ENCODE measurements at regions not wholly inside any gene's neighbourhood (a gene's known extent, or its start where the extent isn't known, plus 50 kb on each side); places are given as distances from the start of the nearest gene placed in this dataset.
"Not testable (repeated sequence)": the region's sequence is repeated elsewhere in the genome, so short reads cannot be mapped to it uniquely, and the experiment has no call there.

DNA sequence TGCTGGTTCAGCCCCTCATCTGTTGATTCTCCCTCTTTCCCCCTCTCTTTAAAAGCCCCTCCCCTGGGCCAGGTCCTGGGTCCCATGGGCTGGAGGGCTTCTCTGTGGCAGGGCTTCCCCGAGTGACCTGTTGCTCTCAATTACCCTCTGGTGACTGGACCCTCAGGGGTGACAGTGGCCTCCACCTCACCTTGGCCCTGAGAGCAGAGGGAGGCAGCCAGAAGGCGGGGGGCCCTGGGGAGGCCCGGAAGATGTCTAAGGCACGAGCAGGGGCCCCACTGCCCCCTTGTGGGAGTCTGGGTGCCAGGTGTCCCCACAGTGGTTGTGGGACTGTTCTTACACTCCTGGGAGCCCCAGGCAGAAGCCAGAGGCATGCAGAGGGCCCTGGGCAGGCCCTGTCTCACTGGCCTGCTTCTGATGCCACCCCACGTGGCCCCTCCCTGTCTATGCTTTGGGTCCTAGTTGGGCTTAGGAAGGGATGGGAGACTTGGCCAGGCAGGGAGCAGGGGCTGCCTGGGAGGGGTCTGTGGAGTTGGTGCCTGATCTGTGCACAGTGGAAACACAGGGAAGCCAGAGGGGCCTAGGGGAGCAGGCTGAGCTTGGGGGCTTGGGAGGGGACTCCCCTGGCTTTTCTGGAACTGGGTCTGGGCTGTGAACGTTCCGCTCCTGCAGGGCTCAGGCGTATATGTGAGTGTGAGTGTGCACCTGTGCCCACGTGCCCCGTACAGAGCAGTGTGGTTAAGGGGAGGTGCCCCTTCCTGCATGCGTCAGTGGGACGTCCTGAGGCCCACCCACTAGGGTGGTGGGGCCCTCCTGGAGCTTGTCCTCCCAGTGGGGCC, 179.7 kb downstream of the TMEM121 start:
- 9 to 29% methylated on average over 7 of the region's 12 CpGs for WGBS, 2 experiments (ENCODE audit: low coverage in 1 of 2, low lambda C conversion rate in 2 of 2, missing lambda C conversion rate in 2 of 2)
- H3F3A ChIP-seq (ENCODE audit: insufficient read depth); H3K27me3 ChIP-seq (replicated peaks; ENCODE audit: insufficient read depth); H3K9ac ChIP-seq; H3K9me3 ChIP-seq (ENCODE audit: low read depth); H3K27ac ChIP-seq; H3K4me1 ChIP-seq (ENCODE audit: insufficient read depth); H4K20me1 ChIP-seq (ENCODE audit: insufficient read depth); H3K4me3 ChIP-seq; H3K36me3 ChIP-seq (ENCODE audit: low read depth); in situ Hi-C loops (cut with MboI); H3K4me2 ChIP-seq (ENCODE audit: unreplicated experiment); H2AFZ ChIP-seq; H3K9me2 ChIP-seq (ENCODE audit: insufficient read depth); H3K79me2 ChIP-seq (ENCODE audit: insufficient read depth); DNase-seq: not testable (repeated sequence)

DNA sequence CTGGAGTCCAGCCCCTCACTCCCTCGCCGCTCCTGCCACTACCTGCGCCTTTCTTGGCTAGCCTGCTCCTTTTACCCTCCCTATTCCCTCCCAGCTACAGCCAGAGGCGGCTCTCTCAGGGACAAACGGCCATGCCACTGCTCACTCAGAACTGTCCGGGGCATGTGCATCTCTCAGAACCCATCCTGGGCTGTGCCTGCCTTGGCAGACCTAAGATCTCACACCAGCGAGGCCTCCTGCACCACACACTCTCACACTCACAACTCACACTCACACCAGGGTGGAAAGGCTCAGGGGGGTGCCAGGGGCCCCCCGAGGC, 180.3 kb downstream of the TMEM121 start:
- H3K4me3 ChIP-seq; H3K9me3 ChIP-seq (ENCODE audit: low read depth); H3K9ac ChIP-seq; H3K27ac ChIP-seq; H3K36me3 ChIP-seq (ENCODE audit: low read depth); H3K79me2 ChIP-seq (ENCODE audit: insufficient read depth); H3K4me2 ChIP-seq (ENCODE audit: unreplicated experiment); DNase-seq; H4K20me1 ChIP-seq (ENCODE audit: insufficient read depth); H3F3A ChIP-seq (ENCODE audit: insufficient read depth); H3K9me2 ChIP-seq (ENCODE audit: insufficient read depth); in situ Hi-C loops (cut with MboI); H2AFZ ChIP-seq; H3K27me3 ChIP-seq (replicated peaks; ENCODE audit: insufficient read depth); H3K4me1 ChIP-seq (ENCODE audit: insufficient read depth): not testable (repeated sequence)
- 26 to 27% methylated on average over 2 to 5 of the region's 8 CpGs for WGBS, 2 experiments (ENCODE audit: low coverage in 1 of 2, low lambda C conversion rate in 2 of 2, missing lambda C conversion rate in 2 of 2)

DNA sequence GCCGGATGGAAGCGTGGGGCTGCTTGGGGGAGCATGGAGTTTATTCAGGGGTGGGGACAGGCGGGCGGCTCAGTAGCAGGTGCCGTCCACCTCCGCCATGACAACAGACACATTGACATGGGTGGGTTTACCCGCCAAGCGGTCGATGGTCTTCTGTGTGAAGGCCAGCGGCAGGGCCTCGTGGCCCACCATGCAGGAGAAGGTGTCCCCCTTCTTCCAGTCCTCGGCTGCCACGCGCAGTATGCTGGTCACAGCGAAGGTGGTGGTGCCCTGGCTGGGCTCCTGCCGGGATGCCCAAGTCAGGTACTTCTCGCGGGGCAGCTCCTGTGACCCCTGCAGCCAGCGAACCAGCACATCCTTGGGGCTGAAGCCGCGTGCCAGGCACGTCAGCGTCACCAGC, 180.7 kb downstream of the TMEM121 start:
- H3K27me3 ChIP-seq (replicated peaks; ENCODE audit: insufficient read depth); H3K9ac ChIP-seq; H2AFZ ChIP-seq; H3K4me3 ChIP-seq; in situ Hi-C loops (cut with MboI); H3K79me2 ChIP-seq (ENCODE audit: insufficient read depth); DNase-seq; H3K27ac ChIP-seq; H3K4me1 ChIP-seq (ENCODE audit: insufficient read depth); H3K36me3 ChIP-seq (ENCODE audit: low read depth); H3K9me3 ChIP-seq (ENCODE audit: low read depth); H3F3A ChIP-seq (ENCODE audit: insufficient read depth); H4K20me1 ChIP-seq (ENCODE audit: insufficient read depth); H3K9me2 ChIP-seq (ENCODE audit: insufficient read depth); H3K4me2 ChIP-seq (ENCODE audit: unreplicated experiment): not testable (repeated sequence)
- WGBS, 2 experiments (ENCODE audit: low coverage in 1 of 2, low lambda C conversion rate in 2 of 2, missing lambda C conversion rate in 2 of 2) = 60 to 69% methylated on average over 18 of the region's 23 CpGs

DNA sequence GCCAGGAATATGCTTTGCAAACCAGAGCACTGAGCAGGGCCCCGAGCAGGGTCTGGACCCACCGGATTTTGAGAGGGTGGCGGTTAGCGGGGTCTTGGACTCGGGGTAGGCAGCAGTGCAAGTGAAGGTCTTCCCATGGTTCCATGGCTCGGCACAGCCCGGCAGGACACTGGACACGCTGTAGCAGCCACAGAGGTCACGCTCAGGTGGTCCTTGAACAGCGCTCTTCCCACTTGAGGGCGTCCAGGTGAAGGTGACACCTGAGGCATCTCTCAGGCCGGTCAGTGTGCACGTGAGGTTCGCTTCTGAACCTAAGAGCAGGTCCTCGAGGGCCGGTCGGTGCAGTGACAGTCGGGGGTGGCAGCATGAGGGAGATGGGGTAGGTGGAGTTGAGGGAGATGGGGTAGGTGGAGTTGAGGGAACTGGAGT, 181.4 kb downstream of the TMEM121 start:
- H3K9me3 ChIP-seq (ENCODE audit: low read depth); H3K9ac ChIP-seq; H3K36me3 ChIP-seq (ENCODE audit: low read depth); DNase-seq; H3F3A ChIP-seq (ENCODE audit: insufficient read depth); H3K4me1 ChIP-seq (ENCODE audit: insufficient read depth); H3K27ac ChIP-seq; H3K79me2 ChIP-seq (ENCODE audit: insufficient read depth); H2AFZ ChIP-seq; H3K4me2 ChIP-seq (ENCODE audit: unreplicated experiment); H3K9me2 ChIP-seq (ENCODE audit: insufficient read depth); in situ Hi-C loops (cut with MboI); H3K27me3 ChIP-seq (replicated peaks; ENCODE audit: insufficient read depth); H4K20me1 ChIP-seq (ENCODE audit: insufficient read depth); H3K4me3 ChIP-seq: not testable (repeated sequence)
- WGBS, 2 experiments (ENCODE audit: low coverage in 1 of 2, low lambda C conversion rate in 2 of 2, missing lambda C conversion rate in 2 of 2) = 50 to 57% methylated on average over 17 to 18 of the region's 18 CpGs

DNA sequence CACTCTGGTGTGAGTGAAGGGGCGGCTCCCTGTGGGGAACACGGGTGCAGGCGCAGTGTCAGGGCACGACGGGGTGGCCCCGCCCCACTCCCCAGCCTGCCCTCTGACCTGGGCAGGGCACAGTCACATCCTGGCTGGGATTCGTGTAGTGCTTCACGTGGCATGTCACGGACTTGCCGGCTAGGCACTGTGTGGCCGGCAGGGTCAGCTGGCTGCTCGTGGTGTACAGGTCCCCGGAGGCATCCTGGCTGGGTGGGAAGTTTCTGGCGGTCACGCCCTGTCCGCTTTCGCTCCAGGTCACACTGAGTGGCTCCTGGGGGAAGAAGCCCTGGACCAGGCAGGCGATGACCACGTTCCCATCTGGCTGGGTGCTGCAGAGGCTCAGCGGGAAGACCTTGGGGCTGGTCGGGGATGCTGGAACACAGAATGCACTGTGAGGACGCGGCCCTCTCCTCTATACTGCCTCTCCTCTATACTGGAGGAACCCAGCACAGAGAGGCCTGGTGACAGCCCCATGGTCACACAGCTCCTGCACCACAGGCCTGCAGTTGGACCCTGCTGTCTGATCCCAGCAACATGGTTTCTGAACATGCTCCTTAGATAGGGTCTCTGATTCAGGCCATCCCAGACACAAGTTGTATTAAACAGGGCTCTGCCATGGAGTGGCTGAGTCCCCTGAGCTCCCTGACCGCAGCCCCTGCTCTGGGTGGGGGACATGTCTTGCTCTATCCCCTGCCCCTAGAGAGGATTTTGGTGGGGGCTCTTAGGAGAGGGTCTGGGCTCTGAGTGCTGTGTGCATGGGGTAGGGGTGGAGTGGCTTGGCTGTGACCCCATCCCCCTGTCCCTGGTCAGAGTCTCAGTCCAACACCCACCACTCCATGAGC, 182.1 kb downstream of the TMEM121 start:
- H3K79me2 ChIP-seq (ENCODE audit: insufficient read depth); H3K9me3 ChIP-seq (ENCODE audit: low read depth); H3K4me1 ChIP-seq (ENCODE audit: insufficient read depth); H3K27ac ChIP-seq; H3K4me2 ChIP-seq (ENCODE audit: unreplicated experiment); in situ Hi-C loops (cut with MboI); H3K4me3 ChIP-seq; H2AFZ ChIP-seq; H3F3A ChIP-seq (ENCODE audit: insufficient read depth); H3K9ac ChIP-seq; H3K27me3 ChIP-seq (replicated peaks; ENCODE audit: insufficient read depth); DNase-seq; H3K9me2 ChIP-seq (ENCODE audit: insufficient read depth); H3K36me3 ChIP-seq (ENCODE audit: low read depth); H4K20me1 ChIP-seq (ENCODE audit: insufficient read depth): not testable (repeated sequence)
- 73 to 78% methylated on average over 18 to 20 of the region's 24 CpGs for WGBS, 2 experiments (ENCODE audit: low coverage in 1 of 2, low lambda C conversion rate in 2 of 2, missing lambda C conversion rate in 2 of 2)
